Hepatic stellate cell (primary cell): ENCODE measurements at regions not wholly inside any gene's neighbourhood (a gene's known extent, or its start where the extent isn't known, plus 50 kb on each side); places are given as distances from the start of the nearest gene placed in this dataset.

ENCODE experiments used
- DNase-seq: peaks from one replicate; pipeline ENCODE4 v3.0.0; 2011; ENCODE audit warnings: low spot score

GRCh38 chr20:43803276-43803675 lies 76.5 kb upstream of the GTSF1L start:
- DNase-seq, result no peak

DNA sequence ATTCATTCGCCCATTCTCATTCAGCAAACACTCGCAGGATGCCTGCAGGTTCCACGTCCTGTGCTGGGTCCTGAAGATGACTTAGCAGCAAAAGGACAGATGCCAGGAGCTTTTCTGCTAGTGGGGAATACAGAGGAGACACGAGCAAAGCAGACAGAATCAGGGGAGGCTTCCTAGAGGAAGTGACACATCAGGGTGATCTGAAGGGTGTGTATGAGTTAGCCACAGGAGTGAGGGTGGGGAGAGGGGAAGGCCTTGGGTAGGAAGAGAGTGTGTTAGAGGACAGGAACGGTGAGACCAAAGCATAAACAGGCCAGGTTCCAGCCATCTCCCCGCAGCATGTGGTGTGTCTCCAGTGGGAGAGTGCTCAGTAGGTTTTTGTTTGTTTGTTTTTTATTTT lies 73.4 kb upstream of the GTSF1L start:
- DNase-seq, result no peak

GRCh38 chr20:43799741-43800140 lies 72.9 kb upstream of the GTSF1L start:
- DNase-seq, result no peak

GRCh38 chr20:43799150-43799711 lies 72.4 kb upstream of the GTSF1L start:
- no peak for DNase-seq

DNA sequence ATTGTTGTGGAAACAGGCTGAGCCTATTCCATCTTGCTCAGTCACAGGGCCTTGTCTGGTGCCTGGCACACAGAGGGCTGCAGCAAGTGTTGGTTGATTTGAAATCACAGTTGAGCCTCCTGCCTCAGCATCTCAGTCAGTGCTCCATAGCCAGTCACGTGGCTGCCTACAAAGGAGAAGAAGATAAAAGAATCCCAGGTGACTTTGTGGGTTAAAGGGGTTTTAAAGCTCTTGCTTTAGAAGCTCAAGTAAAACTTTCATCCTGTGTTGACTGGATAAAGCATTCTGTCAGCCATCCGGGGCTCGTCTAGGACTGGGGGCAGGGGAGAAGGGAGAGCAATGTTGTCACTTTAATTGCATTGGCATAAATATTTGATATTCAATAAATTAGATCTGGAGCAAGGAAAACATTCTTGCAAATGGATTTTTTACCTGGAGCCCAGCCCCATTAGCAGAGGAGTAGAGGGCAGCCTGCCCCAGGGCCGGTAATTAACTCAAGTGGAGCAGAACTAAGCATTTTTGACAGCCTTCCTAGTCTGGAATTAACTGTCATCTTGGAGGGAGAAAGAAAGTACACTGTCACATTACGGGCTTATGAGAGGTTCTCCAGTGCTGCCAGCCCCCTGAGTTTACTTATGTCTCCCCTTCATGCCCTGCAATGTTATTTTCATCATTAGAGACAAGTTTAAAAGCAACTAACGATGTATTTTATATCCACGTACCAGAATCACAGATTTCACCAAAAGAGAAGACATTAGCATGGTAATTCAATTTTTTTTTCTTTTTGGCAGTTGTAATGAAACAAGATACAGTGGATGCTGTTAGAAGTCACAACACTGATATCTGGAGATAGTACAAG lies 71.7 kb upstream of the GTSF1L start:
- DNase-seq, result no peak

DNA sequence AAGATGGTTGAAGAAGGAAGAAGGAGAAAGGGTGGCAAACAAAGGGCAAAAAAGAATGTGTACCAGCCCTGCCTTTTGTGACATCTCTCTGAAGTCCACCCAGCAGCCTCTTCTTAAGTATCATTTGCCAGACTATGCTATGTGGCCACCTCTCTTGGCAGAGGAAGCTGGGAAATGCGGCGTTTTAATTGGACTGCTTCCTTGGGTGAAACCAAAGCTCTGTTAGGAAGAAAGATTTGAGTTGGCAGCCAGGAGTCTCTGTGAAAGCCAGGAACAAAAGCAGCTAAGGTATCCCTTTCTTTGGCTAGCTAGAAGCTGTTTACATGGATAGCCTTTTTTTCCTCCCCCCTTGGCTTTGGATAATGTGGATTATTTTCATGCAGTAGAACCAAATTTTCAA lies 67.5 kb upstream of the GTSF1L start:
- no peak for DNase-seq

DNA sequence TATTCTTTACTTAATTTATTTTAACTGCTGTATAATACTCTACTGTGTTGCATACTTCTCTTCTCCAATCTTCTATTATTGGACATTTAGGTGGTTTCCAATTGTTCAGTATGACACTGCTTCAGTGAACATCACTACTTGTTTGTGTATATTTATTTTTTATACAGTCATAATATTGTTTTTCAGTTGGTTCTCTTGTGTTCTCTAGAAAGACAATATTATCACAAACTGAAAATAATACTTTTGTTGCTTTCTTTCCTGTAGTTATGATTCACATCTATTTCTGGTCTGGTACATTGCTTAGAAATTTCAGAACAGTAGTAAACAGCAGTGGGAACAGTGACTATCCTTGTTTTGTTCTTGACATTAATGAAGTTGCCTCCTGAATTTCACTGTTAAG lies 62.8 kb upstream of the GTSF1L start:
- no peak for DNase-seq

DNA sequence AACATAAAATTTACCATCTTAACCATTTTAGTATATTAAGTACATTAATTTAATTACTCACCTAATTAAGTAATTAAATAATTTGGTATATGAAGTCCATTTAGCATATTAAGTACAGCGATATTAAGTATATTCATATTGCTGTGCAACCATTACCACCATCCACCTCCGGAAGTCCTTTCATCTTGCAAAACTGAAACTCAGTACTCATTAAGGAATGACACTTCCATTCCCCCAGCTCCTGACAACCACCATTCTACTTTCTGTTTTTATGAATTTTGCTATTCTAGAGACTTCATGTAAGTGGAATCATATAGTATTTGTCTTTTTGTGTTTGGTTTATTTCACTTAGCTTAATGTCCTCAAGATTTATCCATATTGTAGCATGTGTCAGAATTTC lies 61.1 kb upstream of the GTSF1L start:
- DNase-seq, result no peak

DNA sequence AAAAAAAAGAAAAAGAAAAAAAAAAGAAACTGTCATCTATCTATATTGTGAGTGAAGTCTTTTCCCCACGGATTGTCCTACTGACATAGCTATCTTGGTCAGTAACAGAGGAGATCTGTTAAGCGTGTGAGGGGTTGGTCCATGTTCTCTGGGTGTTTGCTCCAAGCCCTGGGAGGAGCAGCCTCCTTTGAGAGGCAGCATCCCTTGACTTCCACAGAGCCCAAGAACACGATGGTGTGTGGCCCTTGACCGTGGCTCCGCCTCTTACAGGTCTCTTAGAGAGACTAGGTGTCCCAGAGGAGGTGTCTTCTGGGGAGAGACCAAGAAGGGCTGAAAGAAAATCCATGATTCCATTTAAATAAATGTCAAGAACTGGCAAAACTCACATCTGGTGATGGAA lies 60.1 kb upstream of the GTSF1L start:
- no peak for DNase-seq

GRCh38 chr20:43781215-43781614 lies 54.4 kb upstream of the GTSF1L start:
- DNase-seq, result no peak

- no peak for DNase-seq
Observed at GRCh38 chr20:43778375-43778774, 51.6 kb upstream of the GTSF1L start.

GRCh38 chr20:43776691-43777090 lies 49.9 kb upstream of the GTSF1L start:
- no peak for DNase-seq
